ENCODE measurements at regions not wholly inside any gene's neighbourhood (a gene's known extent, or its start where the extent isn't known, plus 50 kb on each side); places are given as distances from the start of the nearest gene placed in this dataset.

- TF ChIP-seq RAD21 (IDR thresholded peaks at IDR 0.05) = no peak
- TF ChIP-seq CTCF (IDR thresholded peaks at IDR 0.05; ENCODE audit: low read depth, low read length, missing input control) = no peak
- TF ChIP-seq REST (IDR thresholded peaks at IDR 0.05) = no peak
- no peak for TF ChIP-seq MAX (IDR thresholded peaks at IDR 0.05)
- TF ChIP-seq JUND (IDR thresholded peaks at IDR 0.05) = no peak
- TF ChIP-seq GABPA (IDR thresholded peaks at IDR 0.05 in 1 of 2, conservative IDR thresholded peaks at IDR 0.05 in 1 of 2) = no peak
- no peak for TF ChIP-seq EGR1 (IDR thresholded peaks at IDR 0.05; ENCODE audit: low read depth in 2 of 2)
- TF ChIP-seq FOXA2 (IDR thresholded peaks at IDR 0.05) = no peak
- TF ChIP-seq YY1 (IDR thresholded peaks at IDR 0.05) = no peak
- no peak for TF ChIP-seq SP1 (IDR thresholded peaks at IDR 0.05)
- TF ChIP-seq NR2F2 (IDR thresholded peaks at IDR 0.05) = no peak
- no peak for TF ChIP-seq RXRA (IDR thresholded peaks at IDR 0.05)
Observed at GRCh38 chr14:44669496-44669895, 162.4 kb upstream of the FSCB start.
